ENCODE measurements at regions not wholly inside any gene's neighbourhood (a gene's known extent, or its start where the extent isn't known, plus 50 kb on each side); places are given as distances from the start of the nearest gene placed in this dataset.

- no peaks in the 10 kb centered on the region for H3K27me3 Mint-ChIP-seq
- H3K4me3 Mint-ChIP-seq, result no peak overlapping the region
- ATAC-seq (no peak), DNase-seq (no peak)
- H3K27ac Mint-ChIP-seq, result no peak overlapping the region
- H3K4me1 Mint-ChIP-seq, result peaks cover 56% of the 10 kb centered on the region
- H3K9me3 Mint-ChIP-seq, result no peaks in the 10 kb centered on the region
Measured at GRCh38 chr9:21580636-21581378, 98.7 kb upstream of the IFNE start.

- Mint-ChIP-seq H3K4me1 (peaks cover 39% of the 10 kb centered on the region), H3K27ac (no peak overlapping the region), H3K9me3 (no peaks in the 10 kb centered on the region), H3K4me3 (no peak overlapping the region), H3K27me3 (no peaks in the 10 kb centered on the region)
- ATAC-seq (no peak), DNase-seq (no peak)
Measured at GRCh38 chr9:21583628-21584377, 101.7 kb upstream of the IFNE start.

GRCh38 chr9:21584890-21585289, 102.8 kb upstream of the IFNE start:
- ATAC-seq, result no peak
- Mint-ChIP-seq H3K27ac (no peak overlapping the region), H3K9me3 (no peaks in the 10 kb centered on the region), H3K4me3 (no peak overlapping the region), H3K27me3 (no peaks in the 10 kb centered on the region), H3K4me1 (peaks cover 29% of the 10 kb centered on the region)
- no peak for DNase-seq

GRCh38 chr9:21585756-21586752, 103.9 kb upstream of the IFNE start:
- H3K27me3 Mint-ChIP-seq, result no peaks in the 10 kb centered on the region
- H3K9me3 Mint-ChIP-seq, result no peaks in the 10 kb centered on the region
- peaks cover 27% of the 10 kb centered on the region for H3K4me1 Mint-ChIP-seq
- no peak for DNase-seq
- no peak for ATAC-seq
- H3K4me3 Mint-ChIP-seq, result no peak overlapping the region
- H3K27ac Mint-ChIP-seq, result peak overlapping the region in 1 of 2 donors; percentile 39

GRCh38 chr9:21589344-21590056, 107.4 kb upstream of the IFNE start:
- Mint-ChIP-seq H3K4me1 (peaks cover 29% of the 10 kb centered on the region), H3K27ac (no peak overlapping the region), H3K4me3 (no peak overlapping the region), H3K9me3 (no peaks in the 10 kb centered on the region), H3K27me3 (no peaks in the 10 kb centered on the region)
- ATAC-seq, result no peak
- no peak for DNase-seq

GRCh38 chr9:21590058-21590996, 108.2 kb upstream of the IFNE start:
- H3K27me3 Mint-ChIP-seq, result no peaks in the 10 kb centered on the region
- no peak overlapping the region for H3K27ac Mint-ChIP-seq
- ATAC-seq (no peak), DNase-seq (no peak)
- peaks cover 29% of the 10 kb centered on the region for H3K4me1 Mint-ChIP-seq
- no peaks in the 10 kb centered on the region for H3K9me3 Mint-ChIP-seq
- H3K4me3 Mint-ChIP-seq, result no peak overlapping the region

- Mint-ChIP-seq H3K27me3 (no peaks in the 10 kb centered on the region), H3K4me3 (peak overlapping the region in 1 of 2 donors; percentile 7), H3K4me1 (peaks cover 21% of the 10 kb centered on the region), H3K9me3 (no peaks in the 10 kb centered on the region), H3K27ac (no peak overlapping the region)
- peak; percentile 99 for ATAC-seq
- DNase-seq, result peak; percentile 22 to 55
Measured at GRCh38 chr9:21591221-21592062, 109.3 kb upstream of the IFNE start.

- peaks cover 19% of the 10 kb centered on the region for H3K4me1 Mint-ChIP-seq
- peak; percentile 37 for ATAC-seq
- DNase-seq, result no peak
- H3K4me3 Mint-ChIP-seq, result peak overlapping the region in 1 of 2 donors; percentile 6
- H3K9me3 Mint-ChIP-seq, result no peaks in the 10 kb centered on the region
- no peaks in the 10 kb centered on the region for H3K27me3 Mint-ChIP-seq
- no peak overlapping the region for H3K27ac Mint-ChIP-seq
Measured at GRCh38 chr9:21592063-21592338, 109.9 kb upstream of the IFNE start.

GRCh38 chr9:21597284-21597683, 115.2 kb upstream of the IFNE start:
- Mint-ChIP-seq H3K27me3 (no peaks in the 10 kb centered on the region), H3K27ac (no peak overlapping the region), H3K4me1 (peaks cover 3% of the 10 kb centered on the region), H3K4me3 (no peak overlapping the region), H3K9me3 (no peaks in the 10 kb centered on the region)
- DNase-seq (no peak), ATAC-seq (no peak)

GRCh38 chr9:21598749-21599148, 116.6 kb upstream of the IFNE start:
- H3K27ac Mint-ChIP-seq, result no peak overlapping the region
- no peak for ATAC-seq
- H3K4me3 Mint-ChIP-seq, result no peak overlapping the region
- H3K9me3 Mint-ChIP-seq, result no peaks in the 10 kb centered on the region
- no peak for DNase-seq
- no peaks in the 10 kb centered on the region for H3K27me3 Mint-ChIP-seq
- no peaks in the 10 kb centered on the region for H3K4me1 Mint-ChIP-seq

GRCh38 chr9:21605489-21605931, 123.4 kb upstream of the IFNE start:
- Mint-ChIP-seq H3K27me3 (no peaks in the 10 kb centered on the region), H3K4me1 (no peaks in the 10 kb centered on the region), H3K9me3 (peaks cover 0 to 6% of the 10 kb centered on the region in 2 donors), H3K27ac (no peak overlapping the region), H3K4me3 (no peak overlapping the region)
- no peak for ATAC-seq
- DNase-seq, result no peak

- Mint-ChIP-seq H3K9me3 (peaks cover 0 to 6% of the 10 kb centered on the region in 2 donors), H3K27ac (no peak overlapping the region)
Measured at GRCh38 chr9:21607576-21607975, 125.5 kb upstream of the IFNE start.

GRCh38 chr9:21608200-21608599, 126.1 kb upstream of the IFNE start:
- H3K27ac Mint-ChIP-seq, result no peak overlapping the region
- H3K4me1 Mint-ChIP-seq, result peaks cover 23% of the 10 kb centered on the region
- peaks cover 0 to 6% of the 10 kb centered on the region in 2 donors for H3K9me3 Mint-ChIP-seq
- no peaks in the 10 kb centered on the region for H3K27me3 Mint-ChIP-seq
- DNase-seq (no peak), ATAC-seq (no peak)
- no peak overlapping the region for H3K4me3 Mint-ChIP-seq

More at GRCh38 chr9:21607576-21607975, 125.5 kb upstream of the IFNE start:
- Mint-ChIP-seq H3K4me3 (no peak overlapping the region), H3K4me1 (peaks cover 17% of the 10 kb centered on the region), H3K27me3 (no peaks in the 10 kb centered on the region)
- no peak for ATAC-seq
- no peak for DNase-seq

All from stimulated activated naive CD8-positive, alpha-beta T cell treated with anti-CD3 and anti-CD28 coated beads, Interleukin-15, amount 100 ng/mL, for 72 hours (primary cell).